HepG2 (cell line): ENCODE measurements at regions not wholly inside any gene's neighbourhood (a gene's known extent, or its start where the extent isn't known, plus 50 kb on each side); places are given as distances from the start of the nearest gene placed in this dataset.

Experiments
- ATAC-seq: fragments of 200-7000 bp; cut with Tn5 transposase; 3 replicates; pipeline ENCODE4 v1.9.1; 2020; ENCODE audit warnings: mild to moderate bottlenecking, moderate library complexity
- BruUV-seq: library from RNA; stranded (reverse); fragments of 400-500 nt; replicated peaks from 2 replicates; lab custom pipeline; 2021; lab: Mats Ljungman, UMichigan
- CTCF ChIA-PET: fragments of 300-600 bp; formaldehyde crosslinking; extraction: SDS; loops from one replicate; lab custom pipeline; 2021; ENCODE audit warnings: low total read pairs, inconsistent platforms, low intra/inter-chr PET ratio; lab: Yijun Ruan, JAX
- POLR2A ChIA-PET: fragments of 350-600 bp; sonication (Branson Sonifier 250); formaldehyde crosslinking; loops from one replicate; lab custom pipeline; 2020; ENCODE audit warnings: antibody characterized with exemption, inconsistent platforms; lab: Yijun Ruan, JAX
- DNase-seq: peaks from one replicate; pipeline ENCODE4 v3.0.0-alpha.2; 2015; ENCODE audit warnings: low spot score
- FAIRE-seq: peaks from 3 replicates; lab custom pipeline; 2011; peaks lifted over from hg19 to GRCh38; lab: Jason Lieb, UNC
- H2AFZ ChIP-seq: one replicate; pipeline ENCODE4 v1.6.1; 2011; ENCODE audit warnings: low read length, inconsistent platforms
- H3K27ac ChIP-seq: fragments of 300-600 bp; 3 replicates; pipeline ENCODE4 v1.8.0; 2011; ENCODE audit warnings: mixed run types, mild to moderate bottlenecking, mixed read lengths, low read length, inconsistent platforms; ENCODE audit not compliant: insufficient read depth; ENCODE audit errors: extremely low read length
- H3K27me3 ChIP-seq, 2 experiments: fragments of 200-600 bp in 1 of 2; 2 replicates in 1 of 2; 3 replicates in 1 of 2; pipeline versions ENCODE4 v1.6.0 to v1.8.0; 2011; ENCODE audit warnings: low read length in 2 of 2, mild to moderate bottlenecking in 2 of 2, moderate library complexity in 2 of 2, inconsistent platforms in 1 of 2; ENCODE audit not compliant: insufficient read depth in 2 of 2, control insufficient read depth in 1 of 2
- H3K36me3 ChIP-seq, 2 experiments: fragments of 200-600 bp in 1 of 2; replicated peaks in 1 of 2; 2 replicates in 1 of 2; 3 replicates in 1 of 2; pipeline versions ENCODE4 v1.5.1 to v1.8.0; 2011; ENCODE audit warnings: low read length in 2 of 2, inconsistent platforms in 1 of 2; ENCODE audit not compliant: insufficient read depth in 2 of 2, control insufficient read depth in 1 of 2
- H3K4me1 ChIP-seq: 2 replicates; pipeline ENCODE4 v1.5.1; 2012; ENCODE audit warnings: low read length, inconsistent platforms; ENCODE audit not compliant: insufficient read depth
- H3K4me2 ChIP-seq: 2 replicates; pipeline ENCODE4 v1.6.0; 2011; ENCODE audit warnings: low read depth, low read length, inconsistent platforms
- H3K4me3 ChIP-seq, 3 experiments: fragments of 200-600 bp in 1 of 3; sonication (generic), shearing (Covaris generic) in 1 of 3; replicated peaks in 1 of 3; 2 replicates each; pipeline ENCODE4 v1.5.1; 2011 to 2016; ENCODE audit warnings: low read length in 3 of 3, inconsistent platforms in 2 of 3, low read depth in 2 of 3, mild to moderate bottlenecking in 2 of 3, control low read depth in 1 of 3, mixed read lengths in 1 of 3; ENCODE audit not compliant: insufficient read depth in 1 of 3
- H3K79me2 ChIP-seq: one replicate; pipeline ENCODE4 v1.6.1; 2011; ENCODE audit warnings: low read length, inconsistent platforms; ENCODE audit not compliant: insufficient read depth
- H3K9ac ChIP-seq: 2 replicates; pipeline ENCODE4 v1.6.0; 2011; ENCODE audit warnings: mild to moderate bottlenecking, low read depth, low read length, inconsistent platforms; ENCODE audit not compliant: insufficient read depth
- H3K9me3 ChIP-seq: 2 replicates; pipeline ENCODE4 v1.5.1; 2012; ENCODE audit warnings: mild to moderate bottlenecking, low read length
- H4K20me1 ChIP-seq: 2 replicates; pipeline ENCODE4 v1.6.0; 2011; ENCODE audit warnings: inconsistent platforms, mild to moderate bottlenecking, low read length, moderate library complexity; ENCODE audit not compliant: insufficient read depth
- CEBPB ChIP-seq: IDR thresholded peaks from 2 replicates; pipeline ENCODE4 v1.6.1; 2011; ENCODE audit warnings: low read depth, low read length, improper control_type of control experiment, borderline replicate concordance
- HOXA5 ChIP-seq: sonication (generic); formaldehyde crosslinking; IDR thresholded peaks from 2 replicates; pipeline ENCODE4 v1.4.0; 2020; ENCODE audit warnings: missing genetic modification reagents
- SIN3A ChIP-seq: IDR thresholded peaks from 2 replicates; pipeline ENCODE4 v1.6.1; 2011; ENCODE audit warnings: low read depth, mild to moderate bottlenecking, control low read depth, low read length, borderline replicate concordance
- SP140L ChIP-seq: sonication (generic); formaldehyde crosslinking; IDR thresholded peaks from 2 replicates; pipeline ENCODE4 v1.4.0; 2020; ENCODE audit warnings: missing genetic modification reagents, borderline replicate concordance
- WGBS: methylation state at CpG from one replicate; pipeline ENCODE4 v1.1.6; 2017; ENCODE audit warnings: low lambda C conversion rate; 5-methylcytosine and 5-hydroxymethylcytosine counted together
- in situ Hi-C: cut with HindIII; loops from 2 replicates; pipeline ENCODE4 v1.10.0; 2017; ENCODE audit warnings: low pct_unique_long_range_greater_than_20kb; ENCODE audit not compliant: extremely low pct_ligation_motif_present
- intact Hi-C: fragments of 100-400 bp; cut with micrococcal nuclease; formaldehyde crosslinking; loops from one replicate; pipeline ENCODE4 v1.10.0; 2022; ENCODE audit not compliant: unreplicated experiment
- TF ChIP-seq, protein P1 (sequence below): sonication (generic); formaldehyde crosslinking; IDR thresholded peaks from 2 replicates; pipeline ENCODE4 v1.9.0; 2021; ENCODE audit warnings: mild to moderate bottlenecking, missing genetic modification reagents
- TF ChIP-seq, protein P2 (sequence below), 2 experiments: fragments of 450-650 bp in 1 of 2; sonication (generic) in 1 of 2; formaldehyde crosslinking; IDR thresholded peaks; 2 replicates each; pipeline versions ENCODE4 v1.5.0 to v1.8.0; 2020 to 2022; ENCODE audit warnings: mild to moderate bottlenecking in 1 of 2, missing genetic modification reagents in 1 of 2

DNA sequence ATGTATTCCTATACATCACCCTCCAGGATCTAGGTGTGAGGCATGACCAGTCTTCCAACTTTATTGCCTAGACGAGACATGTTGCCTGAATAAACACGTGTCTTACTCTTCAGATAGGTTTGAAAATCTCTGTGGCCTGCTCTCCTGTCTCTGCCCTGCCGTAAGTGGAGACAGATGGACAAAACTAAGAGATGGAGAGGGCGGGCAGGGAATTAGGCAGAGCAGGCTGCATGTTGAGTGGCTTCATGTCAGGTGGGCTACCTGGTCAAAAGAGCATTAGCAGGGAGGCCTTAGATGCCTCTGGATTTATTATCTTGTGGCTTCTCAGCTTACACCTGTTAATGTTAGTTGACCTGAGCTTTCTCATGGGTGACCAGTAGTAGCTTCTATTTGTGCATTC, 59.0 kb upstream of the TULP4 start (continued):
- TF ChIP-seq, protein P1, sequence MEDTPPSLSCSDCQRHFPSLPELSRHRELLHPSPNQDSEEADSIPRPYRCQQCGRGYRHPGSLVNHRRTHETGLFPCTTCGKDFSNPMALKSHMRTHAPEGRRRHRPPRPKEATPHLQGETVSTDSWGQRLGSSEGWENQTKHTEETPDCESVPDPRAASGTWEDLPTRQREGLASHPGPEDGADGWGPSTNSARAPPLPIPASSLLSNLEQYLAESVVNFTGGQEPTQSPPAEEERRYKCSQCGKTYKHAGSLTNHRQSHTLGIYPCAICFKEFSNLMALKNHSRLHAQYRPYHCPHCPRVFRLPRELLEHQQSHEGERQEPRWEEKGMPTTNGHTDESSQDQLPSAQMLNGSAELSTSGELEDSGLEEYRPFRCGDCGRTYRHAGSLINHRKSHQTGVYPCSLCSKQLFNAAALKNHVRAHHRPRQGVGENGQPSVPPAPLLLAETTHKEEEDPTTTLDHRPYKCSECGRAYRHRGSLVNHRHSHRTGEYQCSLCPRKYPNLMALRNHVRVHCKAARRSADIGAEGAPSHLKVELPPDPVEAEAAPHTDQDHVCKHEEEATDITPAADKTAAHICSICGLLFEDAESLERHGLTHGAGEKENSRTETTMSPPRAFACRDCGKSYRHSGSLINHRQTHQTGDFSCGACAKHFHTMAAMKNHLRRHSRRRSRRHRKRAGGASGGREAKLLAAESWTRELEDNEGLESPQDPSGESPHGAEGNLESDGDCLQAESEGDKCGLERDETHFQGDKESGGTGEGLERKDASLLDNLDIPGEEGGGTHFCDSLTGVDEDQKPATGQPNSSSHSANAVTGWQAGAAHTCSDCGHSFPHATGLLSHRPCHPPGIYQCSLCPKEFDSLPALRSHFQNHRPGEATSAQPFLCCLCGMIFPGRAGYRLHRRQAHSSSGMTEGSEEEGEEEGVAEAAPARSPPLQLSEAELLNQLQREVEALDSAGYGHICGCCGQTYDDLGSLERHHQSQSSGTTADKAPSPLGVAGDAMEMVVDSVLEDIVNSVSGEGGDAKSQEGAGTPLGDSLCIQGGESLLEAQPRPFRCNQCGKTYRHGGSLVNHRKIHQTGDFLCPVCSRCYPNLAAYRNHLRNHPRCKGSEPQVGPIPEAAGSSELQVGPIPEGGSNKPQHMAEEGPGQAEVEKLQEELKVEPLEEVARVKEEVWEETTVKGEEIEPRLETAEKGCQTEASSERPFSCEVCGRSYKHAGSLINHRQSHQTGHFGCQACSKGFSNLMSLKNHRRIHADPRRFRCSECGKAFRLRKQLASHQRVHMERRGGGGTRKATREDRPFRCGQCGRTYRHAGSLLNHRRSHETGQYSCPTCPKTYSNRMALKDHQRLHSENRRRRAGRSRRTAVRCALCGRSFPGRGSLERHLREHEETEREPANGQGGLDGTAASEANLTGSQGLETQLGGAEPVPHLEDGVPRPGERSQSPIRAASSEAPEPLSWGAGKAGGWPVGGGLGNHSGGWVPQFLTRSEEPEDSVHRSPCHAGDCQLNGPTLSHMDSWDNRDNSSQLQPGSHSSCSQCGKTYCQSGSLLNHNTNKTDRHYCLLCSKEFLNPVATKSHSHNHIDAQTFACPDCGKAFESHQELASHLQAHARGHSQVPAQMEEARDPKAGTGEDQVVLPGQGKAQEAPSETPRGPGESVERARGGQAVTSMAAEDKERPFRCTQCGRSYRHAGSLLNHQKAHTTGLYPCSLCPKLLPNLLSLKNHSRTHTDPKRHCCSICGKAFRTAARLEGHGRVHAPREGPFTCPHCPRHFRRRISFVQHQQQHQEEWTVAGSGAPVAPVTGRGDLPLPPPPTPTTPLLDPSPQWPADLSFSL = no peak

DNA sequence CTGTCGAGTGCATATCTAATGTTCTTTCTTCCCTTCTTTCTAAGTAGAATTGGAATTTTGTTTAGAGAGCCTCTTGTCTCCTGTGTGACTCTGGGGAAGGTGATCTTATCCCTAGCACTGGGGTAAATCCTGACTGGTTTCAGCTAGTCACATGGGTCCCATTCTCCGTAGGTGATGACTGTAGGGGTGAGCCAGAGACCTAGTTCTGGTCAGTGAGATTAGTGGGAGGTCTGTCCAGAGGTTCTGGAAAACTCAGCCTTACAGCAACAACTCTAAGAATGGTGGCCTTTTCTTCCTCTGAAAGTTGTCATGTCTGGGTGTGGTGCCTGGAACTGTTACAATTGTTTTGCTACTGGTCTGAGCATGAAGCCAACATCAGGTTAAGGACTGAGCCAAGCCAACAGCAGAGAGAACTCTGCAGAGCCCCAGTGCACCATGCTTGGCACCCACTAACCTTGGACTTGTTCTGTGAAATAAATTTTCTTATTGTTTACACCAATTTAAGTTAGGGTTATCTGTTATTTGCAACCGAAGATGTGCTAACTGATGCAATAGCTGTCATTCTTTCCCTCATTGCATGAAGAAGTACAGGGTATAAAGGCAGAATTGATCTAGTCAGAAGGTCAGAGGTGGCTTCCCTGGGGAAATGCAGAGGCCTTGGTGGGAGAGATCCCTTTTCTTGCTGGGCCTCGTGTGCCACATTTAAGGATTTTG, 56.8 kb upstream of the TULP4 start:
- DNase-seq = no peak
- H3K9ac ChIP-seq = no peak overlapping the region
- in situ Hi-C loops (no loop called here), intact Hi-C loops (no loop called here)
- peak; percentile 44; the same call in 2 of the 3 replicates for ATAC-seq
- CTCF ChIA-PET = no interaction called here
- no peak overlapping the region for H3K4me3 ChIP-seq
- no peak overlapping the region for H2AFZ ChIP-seq
- BruUV-seq = no TSS peak
- no peak overlapping the region for H3K4me2 ChIP-seq
- no peaks in the 10 kb centered on the region for H3K27me3 ChIP-seq
- peak; percentile 59 for FAIRE-seq
- WGBS = 93% methylated on average over 4 of the region's 4 CpGs
- POLR2A ChIA-PET = no interaction called here
- H3K27ac ChIP-seq = no peak overlapping the region
- peaks cover 93% of the 10 kb centered on the region for H3K79me2 ChIP-seq
- H3K36me3 ChIP-seq = peaks cover 2 to 37% of the 10 kb centered on the region in 2 experiments; a peak in 4 of 5 replicates
- peaks cover 3% of the 10 kb centered on the region for H4K20me1 ChIP-seq
- H3K4me1 ChIP-seq = peaks cover 14% of the 10 kb centered on the region; the same call in 1 of the 2 replicates
- no peak for TF ChIP-seq HOXA5
- no peak for TF ChIP-seq SP140L (CRISPR knock-in tag)
- TF ChIP-seq, protein P2, sequence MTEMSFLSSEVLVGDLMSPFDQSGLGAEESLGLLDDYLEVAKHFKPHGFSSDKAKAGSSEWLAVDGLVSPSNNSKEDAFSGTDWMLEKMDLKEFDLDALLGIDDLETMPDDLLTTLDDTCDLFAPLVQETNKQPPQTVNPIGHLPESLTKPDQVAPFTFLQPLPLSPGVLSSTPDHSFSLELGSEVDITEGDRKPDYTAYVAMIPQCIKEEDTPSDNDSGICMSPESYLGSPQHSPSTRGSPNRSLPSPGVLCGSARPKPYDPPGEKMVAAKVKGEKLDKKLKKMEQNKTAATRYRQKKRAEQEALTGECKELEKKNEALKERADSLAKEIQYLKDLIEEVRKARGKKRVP (CRISPR knock-in tag; IDR thresholded peaks at IDR 0.05) = peak in 1 of 2 experiments; percentile 72; a peak in 2 of 4 replicates
- peak; percentile 44; the same call in 1 of the 2 replicates for TF ChIP-seq CEBPB
- no peak for TF ChIP-seq SIN3A
- H3K9me3 ChIP-seq = no peaks in the 10 kb centered on the region
